Neutrophil (primary cell): ENCODE measurements at regions not wholly inside any gene's neighbourhood (a gene's known extent, or its start where the extent isn't known, plus 50 kb on each side); places are given as distances from the start of the nearest gene placed in this dataset.

Experiments used
- H3K27ac ChIP-seq: fragments of 200-600 bp; sonication (generic); 2 replicates; pipeline ENCODE4 v1.5.1; 2016; ENCODE audit warnings: mild to moderate bottlenecking, moderate library complexity
- H3K27me3 ChIP-seq: fragments of 200-600 bp; sonication (generic); 2 replicates; pipeline ENCODE4 v1.6.0; 2016; ENCODE audit warnings: mild to moderate bottlenecking
- H3K36me3 ChIP-seq: fragments of 200-600 bp; sonication (generic); 2 replicates; pipeline ENCODE4 v1.5.1; 2017
- H3K4me1 ChIP-seq, 2 experiments: fragments of 200-600 bp in 1 of 2; sonication (generic) in 1 of 2; 1 replicate in 1 of 2; 2 replicates in 1 of 2; pipeline versions ENCODE4 v1.5.1 to v1.6.1; 2013 to 2016; ENCODE audit warnings: low read depth in 1 of 2, low read length in 1 of 2, mild to moderate bottlenecking in 1 of 2, moderate library complexity in 1 of 2; ENCODE audit not compliant: control insufficient read depth in 1 of 2, insufficient read depth in 1 of 2
- H3K4me3 ChIP-seq, 2 experiments: fragments of 200-600 bp in 1 of 2; sonication (generic) in 1 of 2; 1 replicate in 1 of 2; 2 replicates in 1 of 2; pipeline ENCODE4 v1.5.1; 2013 to 2016; ENCODE audit warnings: low read depth in 1 of 2, low read length in 1 of 2, mild to moderate bottlenecking in 1 of 2, moderate library complexity in 1 of 2
- H3K9me3 ChIP-seq: fragments of 200-600 bp; sonication (generic); 2 replicates; pipeline ENCODE4 v1.5.1; 2016
- CTCF ChIP-seq: fragments of 200-600 bp; sonication (generic); IDR thresholded peaks from 2 replicates; pipeline ENCODE4 v1.5.1; 2016; ENCODE audit warnings: antibody characterized with exemption

GRCh38 chr14:98602983-98603382 is 669.0 kb downstream of the BCL11B start:
- H3K36me3 ChIP-seq = no peaks in the 10 kb centered on the region
- no peaks in the 10 kb centered on the region for H3K9me3 ChIP-seq
- no peak overlapping the region for H3K4me3 ChIP-seq
- no peak overlapping the region for H3K27ac ChIP-seq
- no peaks in the 10 kb centered on the region for H3K4me1 ChIP-seq
- H3K27me3 ChIP-seq = no peaks in the 10 kb centered on the region
- TF ChIP-seq CTCF = no peak

GRCh38 chr14:98605043-98605442 is 667.0 kb downstream of the BCL11B start:
- H3K27ac ChIP-seq = no peak overlapping the region
- no peaks in the 10 kb centered on the region for H3K36me3 ChIP-seq
- H3K4me3 ChIP-seq = no peak overlapping the region
- no peaks in the 10 kb centered on the region for H3K4me1 ChIP-seq
- TF ChIP-seq CTCF = no peak
- no peaks in the 10 kb centered on the region for H3K27me3 ChIP-seq
- H3K9me3 ChIP-seq = no peaks in the 10 kb centered on the region

- no peaks in the 10 kb centered on the region for H3K27me3 ChIP-seq
- no peaks in the 10 kb centered on the region for H3K36me3 ChIP-seq
- no peaks in the 10 kb centered on the region for H3K9me3 ChIP-seq
- H3K4me3 ChIP-seq = no peak overlapping the region
- no peak overlapping the region for H3K27ac ChIP-seq
- no peak for TF ChIP-seq CTCF
- no peaks in the 10 kb centered on the region for H3K4me1 ChIP-seq
Measured at GRCh38 chr14:98606041-98606640, 665.9 kb downstream of the BCL11B start.

GRCh38 chr14:98606816-98607215 is 665.2 kb downstream of the BCL11B start:
- TF ChIP-seq CTCF = no peak
- no peak overlapping the region for H3K4me3 ChIP-seq
- H3K27me3 ChIP-seq = no peaks in the 10 kb centered on the region
- no peak overlapping the region for H3K27ac ChIP-seq
- no peaks in the 10 kb centered on the region for H3K36me3 ChIP-seq
- no peaks in the 10 kb centered on the region for H3K4me1 ChIP-seq
- no peaks in the 10 kb centered on the region for H3K9me3 ChIP-seq

GRCh38 chr14:98607341-98607910 is 664.6 kb downstream of the BCL11B start:
- Histone ChIP-seq H3K4me1 (no peaks in the 10 kb centered on the region), H3K9me3 (no peaks in the 10 kb centered on the region), H3K27me3 (no peaks in the 10 kb centered on the region), H3K36me3 (no peaks in the 10 kb centered on the region), H3K27ac (no peak overlapping the region), H3K4me3 (no peak overlapping the region)
- no peak for TF ChIP-seq CTCF
